ENCODE measurements at regions not wholly inside any gene's neighbourhood (a gene's known extent, or its start where the extent isn't known, plus 50 kb on each side); places are given as distances from the start of the nearest gene placed in this dataset.
"Not testable (repeated sequence)": the region's sequence is repeated elsewhere in the genome, so short reads cannot be mapped to it uniquely, and the experiment has no call there.

DNA sequence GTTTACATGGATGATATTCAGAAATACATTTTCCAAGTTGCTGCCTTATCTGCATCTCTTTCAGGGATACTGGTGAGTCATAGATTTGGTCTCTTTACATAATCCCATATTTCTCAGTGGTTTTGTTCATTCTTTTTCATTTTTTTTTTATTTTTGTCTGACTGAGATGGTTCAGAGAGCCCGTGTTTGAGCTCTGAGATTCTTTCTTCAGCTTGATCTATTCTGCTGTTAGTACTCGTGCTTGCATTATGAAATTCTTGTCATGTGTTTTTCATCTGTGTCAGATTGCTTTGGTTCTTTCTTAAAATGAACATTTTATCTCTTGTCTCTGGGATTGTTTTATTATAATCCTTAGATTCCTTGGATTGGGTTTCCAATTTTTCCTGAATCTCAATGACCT is 317.3 kb downstream of the DOK5 start:
- DNase-seq (no peak), ATAC-seq (ENCODE audit: poor library complexity) (no peak)
- intact Hi-C loops (cut with DNase I), result no loop called here

DNA sequence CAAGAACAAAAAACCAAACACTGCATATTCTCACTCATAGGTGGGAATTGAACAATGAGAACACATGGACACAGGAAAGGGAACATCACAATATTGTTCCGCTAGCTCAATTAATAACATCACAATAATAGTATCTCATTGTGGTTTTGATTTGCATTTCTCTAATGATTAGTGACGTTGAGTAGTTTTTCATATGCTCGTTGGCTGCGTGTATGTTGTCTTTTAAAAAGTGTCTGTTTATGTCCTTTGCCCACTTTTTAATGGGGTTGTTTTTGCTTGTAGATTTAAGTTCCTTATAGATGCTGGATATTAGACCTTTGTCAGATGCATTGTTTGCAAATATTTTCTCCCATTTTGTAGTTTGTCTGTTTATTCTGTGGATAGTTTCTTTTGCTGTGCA is 312.9 kb downstream of the DOK5 start:
- intact Hi-C loops (cut with DNase I); DNase-seq; ATAC-seq (ENCODE audit: poor library complexity): not testable (repeated sequence)

DNA sequence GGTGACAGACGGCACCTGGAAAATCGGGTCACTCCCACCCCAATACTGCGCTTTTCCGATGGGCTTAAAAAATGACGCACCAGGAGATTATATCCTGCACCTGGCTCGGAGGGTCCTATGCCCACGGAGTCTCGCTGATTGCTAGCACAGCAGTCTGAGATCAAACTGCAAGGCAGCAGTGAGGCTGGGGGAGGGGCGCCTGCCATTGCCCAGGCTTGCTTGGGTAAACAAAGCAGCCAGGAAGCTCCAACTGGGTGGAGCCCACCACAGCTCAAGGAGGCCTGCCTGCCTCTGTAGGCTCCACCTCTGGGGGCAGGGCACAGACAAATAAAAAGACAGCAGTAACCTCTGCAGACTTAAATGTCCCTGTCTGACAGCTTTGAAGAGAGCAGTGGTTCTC is 307.4 kb downstream of the DOK5 start:
- intact Hi-C loops (cut with DNase I); DNase-seq; ATAC-seq (ENCODE audit: poor library complexity): not testable (repeated sequence)

DNA sequence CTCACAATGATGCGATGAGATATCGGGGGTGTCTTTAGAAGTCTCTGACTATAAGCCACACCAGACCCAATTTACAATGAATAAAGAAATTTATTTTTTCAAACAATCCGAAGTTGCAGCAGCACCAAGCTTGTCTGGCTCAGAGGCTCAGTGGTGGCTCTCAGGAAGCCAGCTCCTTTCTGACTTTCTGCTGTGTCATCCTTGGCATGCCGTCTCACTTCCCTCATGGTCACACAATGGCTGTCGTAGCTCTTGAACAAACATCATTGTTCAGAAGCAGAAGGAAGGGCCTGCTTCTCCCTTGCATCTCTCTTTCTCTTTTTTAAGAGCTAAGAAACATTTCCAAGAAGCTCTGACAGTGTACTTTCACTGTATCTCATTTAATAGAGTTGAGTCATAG is 299.0 kb downstream of the DOK5 start:
- ATAC-seq (ENCODE audit: poor library complexity) (no peak), DNase-seq (no peak)
- intact Hi-C loops (cut with DNase I), result no loop called here

DNA sequence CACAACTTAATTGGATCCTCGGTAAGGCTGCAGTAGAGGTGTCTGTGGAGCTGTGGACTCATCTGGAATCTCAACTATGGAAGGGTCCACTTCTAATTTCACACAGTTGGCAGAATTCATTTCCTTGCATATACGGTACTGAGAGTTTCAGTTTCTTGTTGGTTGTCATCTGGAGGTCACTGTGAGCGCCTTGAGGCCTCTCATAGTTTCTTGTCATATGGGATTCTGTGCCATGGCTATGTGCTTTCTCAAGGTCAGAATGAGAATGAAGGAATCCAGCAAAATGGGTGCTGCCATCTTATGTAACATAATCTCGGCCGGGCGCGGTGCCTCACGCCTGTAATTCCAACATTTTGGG is 298.2 kb downstream of the DOK5 start:
- intact Hi-C loops (cut with DNase I), result no loop called here
- no peak for DNase-seq
- no peak for ATAC-seq (ENCODE audit: poor library complexity)

DNA sequence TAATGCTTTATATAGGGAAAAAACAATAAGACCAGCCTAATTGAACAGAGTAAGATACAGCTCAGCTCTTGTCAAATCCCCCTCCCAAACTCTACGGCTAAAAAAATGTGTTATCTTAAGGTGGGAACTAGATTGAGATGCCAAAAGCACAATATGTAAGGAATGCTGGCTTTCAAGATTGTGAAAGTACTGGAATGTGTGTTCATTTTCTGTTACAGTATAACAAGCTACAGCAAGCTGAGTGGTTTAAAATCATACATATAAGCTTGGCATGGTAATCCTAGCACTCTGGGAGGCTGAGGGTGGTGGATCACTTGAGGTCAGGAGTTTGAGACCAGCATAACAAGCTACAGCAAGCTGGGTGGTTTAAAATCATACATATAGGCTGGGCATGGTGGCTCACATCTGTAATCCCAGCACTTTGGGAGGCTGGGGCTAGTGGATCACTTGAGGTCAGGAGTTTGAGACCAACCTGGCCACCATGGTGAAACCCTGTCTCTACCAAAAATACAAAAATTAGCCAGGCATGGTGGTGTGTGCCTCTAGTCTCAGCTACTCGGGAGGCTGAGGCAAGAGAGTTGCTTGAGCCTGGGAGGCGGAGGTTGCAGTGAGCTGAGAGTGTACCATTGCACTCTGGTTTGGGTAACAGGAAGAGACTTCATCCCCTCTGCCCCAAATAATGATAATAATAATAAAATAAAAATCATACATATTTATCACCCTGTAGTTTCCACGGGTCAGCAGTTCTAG is 297.7 kb downstream of the DOK5 start:
- DNase-seq (no peak), ATAC-seq (ENCODE audit: poor library complexity) (no peak)
- intact Hi-C loops (cut with DNase I), result no loop called here

DNA sequence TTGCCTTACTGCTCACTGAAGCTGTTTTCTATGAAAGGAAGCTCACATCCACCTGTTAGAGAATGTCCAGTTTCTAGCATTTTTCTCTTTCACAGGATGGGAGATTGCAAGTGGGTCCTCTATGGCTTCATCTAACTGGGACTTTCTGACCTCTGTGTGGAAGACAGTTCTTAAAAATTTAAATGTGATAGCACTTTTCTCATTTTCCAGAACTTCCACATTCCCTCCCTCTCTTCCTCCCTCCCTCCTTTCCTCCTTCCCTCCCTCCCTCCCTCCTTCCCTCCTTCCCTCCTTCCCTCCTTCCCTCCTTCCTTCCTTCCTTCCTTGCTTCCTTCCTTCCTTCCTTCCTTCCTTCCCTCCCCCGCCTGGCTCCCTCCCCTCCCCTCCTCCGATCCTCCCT is 291.1 kb downstream of the DOK5 start:
- DNase-seq (no peak), ATAC-seq (ENCODE audit: poor library complexity) (no peak)
- intact Hi-C loops (cut with DNase I), result no loop called here

DNA sequence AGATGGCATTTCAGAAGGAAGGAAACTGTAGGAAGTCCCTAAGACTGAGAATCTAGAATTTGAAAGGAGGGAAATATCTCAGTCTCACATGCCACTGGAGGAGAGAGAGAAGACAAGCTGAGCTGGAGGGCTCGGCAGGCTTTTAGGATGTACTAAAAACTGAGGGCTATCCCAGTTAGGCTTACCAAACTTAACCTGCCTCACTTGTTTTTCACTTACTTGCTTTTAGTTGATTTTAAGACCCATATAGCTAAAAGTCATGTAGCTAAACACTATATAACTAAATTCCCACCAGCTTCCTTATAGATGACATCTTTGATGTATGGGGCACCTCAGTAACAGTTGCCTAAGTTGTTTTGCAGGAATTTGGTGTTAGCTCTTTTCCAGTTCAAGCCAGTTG is 288.0 kb downstream of the DOK5 start:
- DNase-seq (no peak), ATAC-seq (ENCODE audit: poor library complexity) (no peak)
- intact Hi-C loops (cut with DNase I), result no loop called here

DNA sequence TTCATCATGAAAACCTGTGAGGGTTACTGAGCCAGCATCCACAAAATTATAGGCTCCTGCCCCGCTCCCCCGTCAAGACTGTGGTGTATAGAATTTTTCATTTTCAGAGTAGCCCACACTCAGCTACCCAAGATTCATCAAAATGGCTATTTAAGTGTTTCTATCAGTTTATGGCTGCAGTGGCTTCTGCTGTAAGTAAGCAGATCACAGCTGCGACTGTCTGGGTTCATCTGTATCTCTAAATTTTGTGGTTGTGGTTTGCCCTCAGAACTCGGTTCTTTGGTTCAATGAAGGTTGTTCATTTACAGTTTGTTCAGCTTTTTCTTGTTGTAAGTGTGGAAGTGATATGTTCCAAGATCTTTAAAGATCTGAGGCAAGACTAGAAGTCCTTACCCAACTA is 284.2 kb downstream of the DOK5 start:
- no peak for DNase-seq
- ATAC-seq (ENCODE audit: poor library complexity), result no peak
- intact Hi-C loops (cut with DNase I), result no loop called here

DNA sequence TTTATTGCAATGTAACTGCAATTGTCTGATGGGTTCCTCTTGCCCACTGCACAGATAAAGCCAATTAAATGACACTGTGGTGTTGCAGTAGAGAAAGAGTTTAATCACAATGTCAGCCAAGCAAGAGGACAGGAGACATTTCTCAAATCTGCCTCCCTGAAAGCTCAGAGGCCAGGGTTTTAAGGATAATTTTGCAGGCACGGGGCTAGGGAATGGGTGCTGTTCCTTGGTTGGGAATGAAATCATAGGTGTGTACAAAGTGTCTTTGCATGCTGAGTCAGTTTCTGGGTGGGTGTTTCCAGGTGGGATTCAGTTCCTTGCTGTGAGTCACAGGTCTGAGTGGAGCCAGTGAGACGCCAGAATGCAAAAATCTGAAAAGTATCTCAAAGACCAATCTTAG is 271.4 kb downstream of the DOK5 start:
- no peak for DNase-seq
- ATAC-seq (ENCODE audit: poor library complexity), result no peak
- intact Hi-C loops (cut with DNase I), result no loop called here

DNA sequence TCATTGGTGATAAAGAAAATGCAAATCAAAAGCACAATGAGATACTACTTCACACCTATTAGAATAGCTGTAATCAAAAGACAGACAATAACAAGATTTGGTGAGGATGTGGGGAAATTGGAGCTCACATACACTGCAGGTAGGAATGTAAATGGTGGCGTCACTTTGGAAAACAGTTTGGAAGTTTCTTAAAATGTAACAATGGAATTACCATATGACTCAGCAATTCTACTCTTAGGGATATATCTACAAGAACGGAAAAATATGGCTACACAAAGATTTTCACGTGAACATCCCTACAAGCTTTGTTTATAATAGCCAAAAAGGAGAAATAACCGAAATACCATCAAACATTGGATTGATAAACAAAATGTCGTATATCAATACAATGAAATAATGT is 270.4 kb downstream of the DOK5 start:
- ATAC-seq (ENCODE audit: poor library complexity) (no peak), DNase-seq (no peak)
- intact Hi-C loops (cut with DNase I), result no loop called here

DNA sequence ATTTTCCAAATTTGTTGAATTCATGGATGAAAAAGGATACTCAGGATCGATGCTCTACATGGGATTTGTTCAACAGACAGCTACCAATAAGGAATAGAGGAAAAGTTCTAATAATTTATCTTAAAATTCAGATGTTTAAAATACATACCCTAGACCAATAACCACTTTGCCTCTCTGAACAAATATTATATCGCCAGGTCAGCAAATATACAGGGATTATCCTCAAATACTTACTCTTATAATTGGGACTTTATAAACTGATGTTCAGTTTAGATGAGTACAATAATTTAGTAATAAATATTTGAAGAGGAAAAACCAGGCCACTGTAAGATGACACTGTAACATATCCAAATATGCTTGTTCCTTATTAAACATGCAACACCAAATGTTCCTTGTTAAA is 268.7 kb downstream of the DOK5 start:
- ATAC-seq (ENCODE audit: poor library complexity) (no peak), DNase-seq (no peak)
- intact Hi-C loops (cut with DNase I), result no loop called here

DNA sequence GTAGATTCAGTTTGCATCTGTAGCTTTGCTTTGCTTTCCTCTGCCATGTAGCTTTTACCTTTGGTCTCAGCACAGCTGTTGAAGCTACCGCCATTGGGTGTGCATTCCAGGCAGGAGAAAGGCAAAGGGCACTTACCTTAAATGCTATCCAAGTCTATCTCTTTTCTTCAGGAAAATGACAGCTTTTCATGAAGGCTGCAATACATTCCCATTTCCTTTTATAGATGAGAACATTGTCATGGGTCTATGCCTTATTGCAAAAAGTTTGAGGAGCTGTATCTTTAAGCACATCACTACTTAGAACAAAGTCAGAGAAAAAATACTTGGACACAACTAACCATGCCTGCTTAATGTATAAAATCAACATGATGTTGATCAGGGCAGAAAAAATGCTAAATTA is 266.8 kb downstream of the DOK5 start:
- ATAC-seq (ENCODE audit: poor library complexity), result no peak
- no peak for DNase-seq
- intact Hi-C loops (cut with DNase I), result no loop called here

DNA sequence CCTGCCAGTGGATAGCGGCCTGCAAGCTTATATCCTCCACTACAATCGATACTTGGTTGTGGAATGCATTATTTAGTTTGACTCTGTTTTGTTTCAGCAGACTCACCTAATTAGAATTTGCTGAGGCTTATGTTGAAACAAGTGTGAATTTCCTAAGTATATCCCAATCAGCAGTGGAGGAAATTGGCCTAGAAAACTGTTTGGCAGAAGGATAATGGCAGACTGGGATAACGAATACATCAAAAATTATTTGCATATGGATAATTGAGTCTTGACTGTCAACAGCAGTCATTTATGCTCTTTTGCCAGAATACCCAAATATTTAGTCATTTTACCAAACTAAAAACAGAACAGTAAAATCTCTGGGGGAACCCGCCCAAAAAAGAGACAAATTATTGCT is 261.0 kb downstream of the DOK5 start:
- ATAC-seq (ENCODE audit: poor library complexity) (no peak), DNase-seq (no peak)
- intact Hi-C loops (cut with DNase I), result no loop called here

DNA sequence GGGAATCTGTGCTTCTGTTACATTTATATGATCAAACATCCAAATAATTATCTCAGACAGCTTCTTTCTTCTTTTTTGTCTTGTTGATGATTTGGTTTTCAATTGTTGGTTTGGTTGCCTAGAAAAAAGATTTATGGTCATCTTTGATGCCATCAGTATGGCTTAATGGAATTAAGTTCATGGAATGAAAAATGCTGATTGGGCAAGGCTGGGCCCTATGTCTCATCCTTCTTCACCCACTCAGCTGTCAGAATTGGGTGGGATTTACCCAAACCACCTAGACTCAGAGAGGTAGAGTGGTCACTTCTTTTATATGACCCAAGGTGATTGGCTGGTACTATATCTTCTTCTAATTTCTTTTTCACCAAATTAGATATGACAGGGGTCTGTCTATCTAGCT is 258.3 kb downstream of the DOK5 start:
- DNase-seq (no peak), ATAC-seq (ENCODE audit: poor library complexity) (no peak)
- intact Hi-C loops (cut with DNase I), result no loop called here

DNA sequence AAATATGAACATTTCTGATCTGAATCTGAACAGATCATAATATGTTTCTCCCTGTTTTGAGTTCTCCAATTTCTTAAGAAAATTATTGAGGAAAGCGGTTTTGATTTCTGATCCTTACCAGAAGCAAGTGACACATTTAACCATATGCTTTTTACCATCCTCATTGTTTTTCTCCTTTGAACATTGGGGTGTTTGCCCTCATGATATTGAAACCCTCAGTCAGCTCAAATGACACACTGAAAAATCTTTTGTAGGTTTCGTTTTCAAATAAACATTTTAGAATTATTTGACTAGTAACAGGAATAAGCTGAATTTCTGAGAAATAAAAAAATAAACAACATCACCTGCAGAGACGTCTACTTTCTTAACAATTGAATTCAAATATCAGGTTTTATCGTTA is 252.1 kb downstream of the DOK5 start:
- ATAC-seq (ENCODE audit: poor library complexity) (no peak), DNase-seq (no peak)
- intact Hi-C loops (cut with DNase I), result no loop called here

DNA sequence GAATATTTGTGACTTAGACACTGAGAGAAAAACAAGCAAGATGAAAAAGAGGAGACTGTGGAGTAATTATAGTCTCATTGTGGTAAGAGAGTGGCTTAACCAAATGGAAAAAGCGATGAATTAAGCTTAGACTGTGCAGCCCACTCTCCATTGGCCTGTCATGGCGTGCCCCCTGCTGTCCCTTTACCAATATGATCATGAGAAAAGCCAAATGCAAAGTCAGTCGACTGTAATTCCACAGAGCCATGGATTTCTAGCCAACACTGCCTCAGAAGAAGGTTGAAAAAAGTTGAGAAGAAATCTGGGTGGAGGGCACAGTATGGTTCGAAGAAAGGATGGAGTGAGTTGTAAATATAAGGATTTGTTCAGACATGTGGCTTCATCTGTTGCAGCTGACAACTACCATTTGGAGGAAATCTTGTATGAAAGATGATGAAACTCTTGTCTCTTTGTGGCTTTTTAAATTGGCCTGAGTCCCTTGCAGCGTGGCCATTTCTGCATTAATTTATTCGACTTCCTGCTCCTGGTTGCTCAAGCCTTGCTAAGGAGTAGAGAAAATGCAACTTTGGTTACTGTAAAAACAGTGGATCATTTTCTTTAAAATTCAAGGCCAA is 251.4 kb downstream of the DOK5 start:
- intact Hi-C loops (cut with DNase I), result no loop called here
- ATAC-seq (ENCODE audit: poor library complexity), result no peak

DNA sequence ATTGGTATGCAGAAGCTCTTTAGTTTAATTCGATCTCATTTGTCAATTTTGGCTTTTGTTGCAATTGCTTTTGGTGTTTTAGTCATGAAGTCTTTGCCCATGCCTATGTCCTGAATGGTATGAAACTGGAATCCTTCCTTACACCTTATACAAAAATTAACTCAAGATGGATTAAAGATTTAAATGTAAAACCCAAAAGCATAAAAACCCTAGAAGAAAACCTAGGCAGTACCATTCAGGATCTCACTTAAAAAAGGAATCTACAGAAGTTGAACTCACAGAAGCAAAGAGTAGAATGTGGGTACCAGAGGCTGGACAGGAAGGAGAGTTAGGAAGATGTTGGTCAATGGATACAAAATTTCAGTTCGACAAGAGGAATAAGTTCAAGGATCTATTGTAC is 249.9 kb downstream of the DOK5 start:
- intact Hi-C loops (cut with DNase I), result not testable (repeated sequence)

More for the DNA sequence above, 251.4 kb downstream of the DOK5 start:
- no peak for DNase-seq

DNA sequence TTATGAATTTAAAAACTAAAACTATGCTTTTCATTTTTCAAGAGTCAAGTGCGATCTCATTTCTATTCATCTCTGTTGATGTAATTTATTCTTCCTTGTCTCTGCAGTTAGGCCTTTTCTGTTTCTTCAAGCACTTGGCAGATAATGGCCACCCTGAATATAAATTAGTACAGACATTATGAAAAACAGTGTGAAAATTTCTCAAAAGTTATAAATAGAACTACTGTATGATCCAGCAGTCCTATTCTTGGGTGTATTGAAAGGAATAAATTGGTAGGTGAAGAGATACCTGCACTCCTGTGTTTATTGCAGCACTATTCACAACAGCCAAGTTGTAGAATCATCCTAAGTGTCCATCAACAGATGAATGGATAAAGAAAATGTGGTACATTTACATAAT is 248.3 kb downstream of the DOK5 start:
- intact Hi-C loops (cut with DNase I), result no loop called here

More for the DNA sequence above, 249.9 kb downstream of the DOK5 start:
- DNase-seq; ATAC-seq (ENCODE audit: poor library complexity): not testable (repeated sequence)

DNA sequence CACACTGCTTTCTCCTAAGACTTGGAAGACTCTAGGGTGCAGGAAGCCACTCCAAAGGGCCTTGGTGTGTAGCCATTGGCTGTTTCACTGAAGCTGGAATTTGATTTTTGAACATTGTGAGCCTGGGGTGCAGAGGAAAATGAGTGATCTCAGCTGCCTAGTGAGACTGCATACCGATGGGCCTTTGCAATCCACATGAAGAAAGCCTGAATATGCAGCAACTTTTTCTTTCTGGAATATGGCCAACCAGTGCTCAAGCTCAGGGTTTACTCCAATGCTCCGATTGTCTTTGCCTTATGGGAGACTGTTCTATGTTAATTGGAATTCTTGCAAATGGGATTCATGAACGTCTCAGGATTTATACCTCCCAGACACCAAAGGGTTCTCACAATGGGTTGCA is 242.6 kb downstream of the DOK5 start:
- intact Hi-C loops (cut with DNase I), result no loop called here
- ATAC-seq (ENCODE audit: poor library complexity) (no peak), DNase-seq (no peak)

More for the DNA sequence above, 248.3 kb downstream of the DOK5 start:
- DNase-seq (no peak), ATAC-seq (ENCODE audit: poor library complexity) (no peak)

DNA sequence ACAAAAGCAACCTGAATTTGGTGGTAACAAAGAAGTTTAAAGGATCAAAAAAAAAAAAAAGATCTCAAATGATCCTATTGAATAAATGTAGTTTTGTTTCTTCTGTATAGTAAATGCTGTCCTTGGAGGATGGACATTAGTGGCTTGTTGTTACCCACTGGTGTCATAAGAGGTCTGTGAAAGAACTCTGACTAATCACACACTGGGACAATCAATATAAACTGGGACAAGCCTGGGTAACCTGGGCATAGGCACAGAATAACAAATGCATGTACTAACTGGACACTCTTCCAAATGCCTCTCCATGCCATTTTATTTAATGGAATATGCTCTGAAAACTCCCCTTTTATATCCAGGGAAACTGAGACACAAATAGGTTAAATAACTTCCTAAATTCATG is 241.4 kb downstream of the DOK5 start:
- no peak for ATAC-seq (ENCODE audit: poor library complexity)
- intact Hi-C loops (cut with DNase I), result no loop called here
- no peak for DNase-seq
